COLO668 (cell line): ENCODE measurements at regions not wholly inside any gene's neighbourhood (a gene's known extent, or its start where the extent isn't known, plus 50 kb on each side); places are given as distances from the start of the nearest gene placed in this dataset.
"Not testable (repeated sequence)": the region's sequence is repeated elsewhere in the genome, so short reads cannot be mapped to it uniquely, and the experiment has no call there.

Experiments
- DNase-seq: peaks from one replicate; lab custom pipeline; 2025; ENCODE audit not compliant: unreplicated experiment; lab: John Stamatoyannopoulos, UW

- no peak for DNase-seq
Measured at GRCh38 chr1:115182012-115182715, 92.9 kb upstream of the TSPAN2 start.

- no peak for DNase-seq
Measured at GRCh38 chr1:115181231-115181630, 91.9 kb upstream of the TSPAN2 start.

- no peak for DNase-seq
Measured at GRCh38 chr1:115179397-115180079, 90.2 kb upstream of the TSPAN2 start.

- DNase-seq = no peak
Measured at GRCh38 chr1:115176189-115176588, 86.9 kb upstream of the TSPAN2 start.

- DNase-seq = no peak
Measured at GRCh38 chr1:115175596-115175995, 86.3 kb upstream of the TSPAN2 start.

GRCh38 chr1:115173151-115173550 lies 83.8 kb upstream of the TSPAN2 start:
- DNase-seq = no peak

- no peak for DNase-seq
Measured at GRCh38 chr1:115172270-115172669, 83.0 kb upstream of the TSPAN2 start.

- DNase-seq = no peak
Measured at GRCh38 chr1:115170961-115171392, 81.7 kb upstream of the TSPAN2 start.

GRCh38 chr1:115170377-115170776 lies 81.1 kb upstream of the TSPAN2 start:
- DNase-seq = no peak

- DNase-seq = no peak
Measured at GRCh38 chr1:115168026-115168425, 78.7 kb upstream of the TSPAN2 start.

GRCh38 chr1:115166531-115167091 lies 77.3 kb upstream of the TSPAN2 start:
- no peak for DNase-seq

- DNase-seq = no peak
Measured at GRCh38 chr1:115165776-115166175, 76.5 kb upstream of the TSPAN2 start.

- no peak for DNase-seq
Measured at GRCh38 chr1:115164940-115165705, 75.8 kb upstream of the TSPAN2 start.

GRCh38 chr1:115164484-115164883 lies 75.2 kb upstream of the TSPAN2 start:
- no peak for DNase-seq

GRCh38 chr1:115160728-115161127 lies 71.4 kb upstream of the TSPAN2 start:
- DNase-seq = no peak

- no peak for DNase-seq
Measured at GRCh38 chr1:115159958-115160357, 70.7 kb upstream of the TSPAN2 start.

- no peak for DNase-seq
Measured at GRCh38 chr1:115158181-115158580, 68.9 kb upstream of the TSPAN2 start.

GRCh38 chr1:115156826-115157468 lies 67.6 kb upstream of the TSPAN2 start:
- no peak for DNase-seq

GRCh38 chr1:115153966-115154557 lies 64.8 kb upstream of the TSPAN2 start:
- DNase-seq = no peak

- not testable (repeated sequence) for DNase-seq
Measured at GRCh38 chr1:115147928-115148327, 58.6 kb upstream of the TSPAN2 start.

- no peak for DNase-seq
Measured at GRCh38 chr1:115145226-115145625, 55.9 kb upstream of the TSPAN2 start.
